Mesenchymal stem cell (in vitro differentiated cells and primary cell): ENCODE measurements at regions not wholly inside any gene's neighbourhood (a gene's known extent, or its start where the extent isn't known, plus 50 kb on each side); places are given as distances from the start of the nearest gene placed in this dataset.
A peak's percentile ranks its signal among the peaks of the same experiment; 100 is the strongest.

Experiments used
- DNase-seq: peaks from one replicate; pipeline ENCODE4 v3.0.0-alpha.2; 2013
- H2AFZ ChIP-seq: one replicate; pipeline ENCODE4 v1.6.1; 2013; ENCODE audit warnings: low read depth, mild to moderate bottlenecking, control low read depth, inconsistent platforms, low read length, moderate library complexity
- H2AK5ac ChIP-seq: 2 replicates; pipeline ENCODE4 v1.6.1; 2013; ENCODE audit warnings: low read length, moderate library complexity, mild to moderate bottlenecking, inconsistent platforms; ENCODE audit not compliant: severe bottlenecking
- H2BK120ac ChIP-seq: one replicate; pipeline ENCODE4 v1.6.1; 2013; ENCODE audit warnings: low read depth, mild to moderate bottlenecking, inconsistent platforms, low read length, moderate library complexity
- H2BK12ac ChIP-seq, 2 experiments: one replicate each; pipeline ENCODE4 v1.6.1; 2013; ENCODE audit warnings: inconsistent platforms in 2 of 2, low read length in 2 of 2, mild to moderate bottlenecking in 2 of 2, moderate library complexity in 2 of 2, control low read depth in 1 of 2
- H2BK15ac ChIP-seq: one replicate; pipeline ENCODE4 v1.6.1; 2013; ENCODE audit warnings: mild to moderate bottlenecking, low read depth, inconsistent platforms; ENCODE audit not compliant: poor library complexity, severe bottlenecking
- H2BK5ac ChIP-seq: 2 replicates; pipeline ENCODE4 v1.6.1; 2013; ENCODE audit warnings: low read depth, mild to moderate bottlenecking, low read length, control low read depth, inconsistent platforms; ENCODE audit not compliant: poor library complexity, severe bottlenecking
- H3K14ac ChIP-seq, 2 experiments: one replicate each; pipeline ENCODE4 v1.6.1; 2013; ENCODE audit warnings: inconsistent platforms in 2 of 2, low read length in 2 of 2, control low read depth in 1 of 2, mild to moderate bottlenecking in 1 of 2, moderate library complexity in 1 of 2
- H3K18ac ChIP-seq, 2 experiments: one replicate each; pipeline ENCODE4 v1.6.1; 2013; ENCODE audit warnings: inconsistent platforms in 2 of 2, low read length in 2 of 2, control low read depth in 1 of 2, low read depth in 1 of 2, mild to moderate bottlenecking in 1 of 2
- H3K23ac ChIP-seq, 2 experiments: one replicate each; pipeline ENCODE4 v1.6.1; 2013; ENCODE audit warnings: inconsistent platforms in 2 of 2, low read length in 2 of 2, mild to moderate bottlenecking in 2 of 2, moderate library complexity in 2 of 2, control low read depth in 1 of 2
- H3K27ac ChIP-seq: 2 replicates; pipeline ENCODE4 v1.5.1; 2013; ENCODE audit warnings: mild to moderate bottlenecking, moderate library complexity, low read length, control low read depth, inconsistent platforms; ENCODE audit not compliant: poor library complexity, severe bottlenecking
- H3K27me3 ChIP-seq, 2 experiments: 2 replicates each; pipeline versions ENCODE4 v1.6.1 to v1.7.0; 2013; ENCODE audit warnings: low read length in 2 of 2, mild to moderate bottlenecking in 2 of 2, moderate library complexity in 2 of 2, control low read depth in 1 of 2, inconsistent platforms in 1 of 2; ENCODE audit not compliant: control insufficient read depth in 1 of 2, insufficient read depth in 1 of 2
- H3K36me3 ChIP-seq, 2 experiments: 2 replicates each; pipeline versions ENCODE4 v1.6.1 to v1.7.0; 2013; ENCODE audit warnings: low read length in 2 of 2, control low read depth in 1 of 2, inconsistent platforms in 1 of 2, low read depth in 1 of 2, mild to moderate bottlenecking in 1 of 2; ENCODE audit not compliant: insufficient read depth in 2 of 2, control insufficient read depth in 1 of 2
- H3K4ac ChIP-seq, 2 experiments: one replicate each; pipeline ENCODE4 v1.6.1; 2013; ENCODE audit warnings: inconsistent platforms in 2 of 2, low read length in 2 of 2, mild to moderate bottlenecking in 2 of 2, moderate library complexity in 2 of 2, control low read depth in 1 of 2, low read depth in 1 of 2
- H3K4me1 ChIP-seq: 2 replicates; pipeline ENCODE4 v1.6.1; 2013; ENCODE audit warnings: low read depth, low read length, control low read depth; ENCODE audit not compliant: control insufficient read depth, insufficient read depth
- H3K4me2 ChIP-seq: 2 replicates; pipeline ENCODE4 v1.6.1; 2013; ENCODE audit warnings: low read length, mild to moderate bottlenecking, inconsistent platforms; ENCODE audit not compliant: poor library complexity, severe bottlenecking
- H3K4me3 ChIP-seq, 2 experiments: 2 replicates each; pipeline versions ENCODE4 v1.5.1 to v1.7.0; 2013; ENCODE audit warnings: low read length in 2 of 2, mild to moderate bottlenecking in 2 of 2, control low read depth in 1 of 2, low read depth in 1 of 2; ENCODE audit not compliant: insufficient read depth in 1 of 2
- H3K79me1 ChIP-seq: replicated peaks from 2 replicates; pipeline ENCODE4 v1.6.1; 2013; ENCODE audit warnings: mild to moderate bottlenecking, control low read depth, low read length, inconsistent platforms; ENCODE audit not compliant: poor library complexity, severe bottlenecking
- H3K9ac ChIP-seq: 2 replicates; pipeline ENCODE4 v1.7.0; 2013; ENCODE audit warnings: mild to moderate bottlenecking, low read length, moderate library complexity
- H3K9me3 ChIP-seq: 2 replicates; pipeline ENCODE4 v1.7.0; 2013; ENCODE audit warnings: mild to moderate bottlenecking, low read length; ENCODE audit not compliant: control insufficient read depth
- H4K8ac ChIP-seq: one replicate; pipeline ENCODE4 v1.6.1; 2013; ENCODE audit warnings: inconsistent platforms, mild to moderate bottlenecking, low read length, moderate library complexity
- H4K91ac ChIP-seq: one replicate; pipeline ENCODE4 v1.6.1; 2013; ENCODE audit warnings: mild to moderate bottlenecking, low read length, inconsistent platforms
- WGBS: methylation state at CpG from one replicate; pipeline ENCODE4 v1.1.7; 2013; ENCODE audit warnings: mixed read lengths; 5-methylcytosine and 5-hydroxymethylcytosine counted together

- Histone ChIP-seq H3K9ac (peak overlapping the region; percentile 31), H2AK5ac (no peak overlapping the region), H3K9me3 (no peaks in the 10 kb centered on the region), H2BK12ac (no peak overlapping the region), H4K91ac (no peak overlapping the region), H3K79me1 (no peaks in the 10 kb centered on the region), H3K4me1 (peaks cover 3% of the 10 kb centered on the region), H3K27me3 (no peaks in the 10 kb centered on the region), H3K4me3 (no peak overlapping the region), H3K18ac (no peak overlapping the region), H3K14ac (no peak overlapping the region), H2BK120ac (no peak overlapping the region), H4K8ac (no peak overlapping the region), H2AFZ (no peak overlapping the region), H3K4me2 (no peak overlapping the region), H3K36me3 (no peaks in the 10 kb centered on the region), H3K27ac (no peak overlapping the region), H3K4ac (no peak overlapping the region), H2BK5ac (no peak overlapping the region), H3K23ac (no peak overlapping the region), H2BK15ac (no peak overlapping the region)
- DNase-seq, result no peak
- 81% methylated on average over 10 of the region's 11 CpGs for WGBS
Observed at GRCh38 chr14:26332966-26333365, 264.9 kb downstream of the NOVA1 start.

DNA sequence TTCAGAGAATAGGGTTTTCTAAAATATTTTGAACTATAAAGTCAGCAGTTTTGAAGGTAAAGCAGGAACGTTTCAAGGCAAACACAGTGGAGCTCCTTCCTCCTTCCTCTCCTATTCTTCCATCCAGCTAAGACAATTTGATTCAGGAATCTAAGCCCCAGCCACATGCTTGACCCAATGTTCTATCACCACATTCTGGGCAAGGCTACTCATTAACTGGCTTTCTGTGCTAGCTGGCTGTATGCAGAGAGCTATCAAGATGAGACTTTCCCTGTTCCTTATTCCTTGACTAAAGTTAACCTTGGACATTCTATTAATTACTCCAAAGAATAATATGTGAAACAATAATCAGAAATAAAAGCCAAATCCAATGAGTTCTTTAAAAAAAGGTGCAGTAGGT lies 266.9 kb downstream of the NOVA1 start:
- Histone ChIP-seq H3K36me3 (no peaks in the 10 kb centered on the region), H2BK12ac (no peak overlapping the region), H3K9ac (no peak overlapping the region), H3K4me2 (no peak overlapping the region), H3K79me1 (no peaks in the 10 kb centered on the region), H3K23ac (no peak overlapping the region), H3K9me3 (no peaks in the 10 kb centered on the region), H2BK120ac (no peak overlapping the region), H2AK5ac (no peak overlapping the region), H3K18ac (no peak overlapping the region), H4K8ac (no peak overlapping the region), H3K27me3 (no peaks in the 10 kb centered on the region), H3K4me3 (no peak overlapping the region), H2BK5ac (no peak overlapping the region), H2BK15ac (no peak overlapping the region), H3K27ac (no peak overlapping the region), H3K4me1 (peaks cover 3% of the 10 kb centered on the region), H2AFZ (no peak overlapping the region), H3K14ac (no peak overlapping the region), H3K4ac (no peak overlapping the region), H4K91ac (no peak overlapping the region)
- 50% methylated on average over 1 of the region's 1 CpG for WGBS
- no peak for DNase-seq

- Histone ChIP-seq H2BK12ac (no peak overlapping the region), H3K4me2 (no peak overlapping the region), H2BK120ac (no peak overlapping the region), H3K27me3 (no peaks in the 10 kb centered on the region), H3K18ac (no peak overlapping the region), H2BK5ac (no peak overlapping the region), H3K4me3 (no peak overlapping the region), H3K9me3 (no peaks in the 10 kb centered on the region), H4K91ac (no peak overlapping the region), H3K79me1 (no peaks in the 10 kb centered on the region), H3K4ac (no peak overlapping the region), H3K14ac (no peak overlapping the region), H4K8ac (no peak overlapping the region), H2BK15ac (no peak overlapping the region), H3K23ac (no peak overlapping the region), H3K4me1 (peaks cover 3% of the 10 kb centered on the region), H3K27ac (no peak overlapping the region), H2AK5ac (no peak overlapping the region), H2AFZ (no peak overlapping the region), H3K9ac (no peak overlapping the region), H3K36me3 (no peaks in the 10 kb centered on the region)
- DNase-seq, result no peak
Observed at GRCh38 chr14:26328791-26329190, 269.0 kb downstream of the NOVA1 start.

DNA sequence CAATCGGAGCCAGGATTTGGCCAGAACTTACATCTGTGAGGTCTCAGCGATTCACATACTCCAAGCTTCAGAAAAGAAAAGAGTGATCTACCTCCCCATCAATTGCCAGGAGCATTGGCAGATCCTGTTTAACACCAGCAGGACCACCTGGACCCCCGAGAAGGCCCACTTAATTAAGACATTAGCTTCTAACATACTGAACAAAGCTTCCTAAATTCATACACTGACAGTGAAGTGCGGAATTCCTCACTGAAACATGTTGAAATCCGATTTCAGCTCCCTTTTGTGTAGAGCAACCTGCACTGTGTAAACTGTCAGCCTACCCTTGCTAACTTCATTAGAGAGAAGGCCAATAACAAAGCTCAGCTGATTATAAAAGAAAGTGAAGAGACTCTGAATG lies 274.0 kb downstream of the NOVA1 start:
- no peak overlapping the region for H3K4me3 ChIP-seq
- WGBS, result 76% methylated on average over 5 of the region's 5 CpGs
- no peak overlapping the region for H2BK5ac ChIP-seq
- H3K9ac ChIP-seq, result no peak overlapping the region
- no peak overlapping the region for H3K23ac ChIP-seq
- H4K91ac ChIP-seq, result no peak overlapping the region
- no peak overlapping the region for H2BK12ac ChIP-seq
- H3K4me1 ChIP-seq, result no peaks in the 10 kb centered on the region
- DNase-seq, result no peak
- H3K9me3 ChIP-seq, result no peaks in the 10 kb centered on the region
- H2AFZ ChIP-seq, result no peak overlapping the region
- H3K18ac ChIP-seq, result no peak overlapping the region
- no peak overlapping the region for H2BK15ac ChIP-seq
- H3K4me2 ChIP-seq, result no peak overlapping the region
- H2BK120ac ChIP-seq, result no peak overlapping the region
- H3K4ac ChIP-seq, result no peak overlapping the region
- no peaks in the 10 kb centered on the region for H3K79me1 ChIP-seq
- no peak overlapping the region for H2AK5ac ChIP-seq
- H3K36me3 ChIP-seq, result no peaks in the 10 kb centered on the region
- H3K14ac ChIP-seq, result no peak overlapping the region
- H4K8ac ChIP-seq, result no peak overlapping the region
- H3K27me3 ChIP-seq, result no peaks in the 10 kb centered on the region
- no peak overlapping the region for H3K27ac ChIP-seq
